NCI-H2171 (cell line): ENCODE measurements at regions not wholly inside any gene's neighbourhood (a gene's known extent, or its start where the extent isn't known, plus 50 kb on each side); places are given as distances from the start of the nearest gene placed in this dataset.
A peak's percentile ranks its signal among the peaks of the same experiment; 100 is the strongest.

Experiments used
- DNase-seq: peaks from one replicate; lab custom pipeline; 2025; lab: John Stamatoyannopoulos, UW

- DNase-seq, result no peak
These were observed 72.2 kb downstream of the PRDM9 start for GRCh38 chr5:23579566-23579965.

- no peak for DNase-seq
These were observed 75.7 kb downstream of the PRDM9 start for GRCh38 chr5:23583081-23583480.

GRCh38 chr5:23588841-23589326 is 81.5 kb downstream of the PRDM9 start:
- DNase-seq, result no peak

- DNase-seq, result no peak
These were observed 83.8 kb downstream of the PRDM9 start for GRCh38 chr5:23591250-23591649.

- no peak for DNase-seq
These were observed 99.5 kb downstream of the PRDM9 start for GRCh38 chr5:23606927-23607326.

- no peak for DNase-seq
These were observed 105.3 kb downstream of the PRDM9 start for GRCh38 chr5:23612701-23613100.

GRCh38 chr5:23613566-23613965 is 106.2 kb downstream of the PRDM9 start:
- DNase-seq, result no peak

- no peak for DNase-seq
These were observed 107.0 kb downstream of the PRDM9 start for GRCh38 chr5:23614422-23614821.

- DNase-seq, result no peak
These were observed 119.6 kb downstream of the PRDM9 start for GRCh38 chr5:23626961-23627360.

GRCh38 chr5:23627976-23628375 is 120.6 kb downstream of the PRDM9 start:
- no peak for DNase-seq

GRCh38 chr5:23629396-23629795 is 122.0 kb downstream of the PRDM9 start:
- DNase-seq, result no peak

- DNase-seq, result no peak
These were observed 124.1 kb downstream of the PRDM9 start for GRCh38 chr5:23631302-23632045.

GRCh38 chr5:23635938-23636337 is 128.5 kb downstream of the PRDM9 start:
- DNase-seq, result no peak

GRCh38 chr5:23639326-23639725 is 131.9 kb downstream of the PRDM9 start:
- DNase-seq, result no peak

GRCh38 chr5:23648656-23649055 is 141.2 kb downstream of the PRDM9 start:
- no peak for DNase-seq

GRCh38 chr5:23649594-23649993 is 142.2 kb downstream of the PRDM9 start:
- DNase-seq, result no peak

GRCh38 chr5:23655674-23656073 is 148.3 kb downstream of the PRDM9 start:
- no peak for DNase-seq

GRCh38 chr5:23675456-23675855 is 168.0 kb downstream of the PRDM9 start:
- DNase-seq, result peak; percentile 77

GRCh38 chr5:23677996-23678395 is 170.6 kb downstream of the PRDM9 start:
- no peak for DNase-seq

- DNase-seq, result no peak
These were observed 176.7 kb downstream of the PRDM9 start for GRCh38 chr5:23684103-23684502.

- no peak for DNase-seq
These were observed 196.8 kb downstream of the PRDM9 start for GRCh38 chr5:23703940-23704855.

GRCh38 chr5:23717486-23717885 is 210.1 kb downstream of the PRDM9 start:
- no peak for DNase-seq

GRCh38 chr5:23718564-23718963 is 211.2 kb downstream of the PRDM9 start:
- DNase-seq, result no peak
